Central memory CD8-positive, alpha-beta T cell (primary cell): ENCODE measurements at regions not wholly inside any gene's neighbourhood (a gene's known extent, or its start where the extent isn't known, plus 50 kb on each side); places are given as distances from the start of the nearest gene placed in this dataset.

Experiments
- ATAC-seq: fragments of 150-1000 bp; cut with Tn5 transposase; replicated peaks from 2 replicates; pipeline ENCODE4 v1.10.0; 2022; ENCODE audit warnings: mild to moderate bottlenecking, moderate FRiP score, moderate number of reproducible peaks; ENCODE audit not compliant: poor library complexity, severe bottlenecking; ENCODE audit errors: extremely low read depth
- DNase-seq, 2 donors: peaks; one replicate each; pipeline ENCODE4 v3.0.0; 2021; ENCODE audit warnings: low spot score in 2 of 2
- H3K27ac Mint-ChIP-seq: one replicate; pipeline ENCODE4 v1.8.0; 2022; ENCODE audit warnings: low read depth, mild to moderate bottlenecking, moderate library complexity, mixed read lengths
- H3K27me3 Mint-ChIP-seq: one replicate; pipeline ENCODE4 v1.8.0; 2022; ENCODE audit warnings: mixed read lengths
- H3K36me3 Mint-ChIP-seq: one replicate; pipeline ENCODE4 v1.8.0; 2022; ENCODE audit warnings: mild to moderate bottlenecking, moderate library complexity, mixed read lengths; ENCODE audit not compliant: insufficient read depth
- H3K4me1 Mint-ChIP-seq: one replicate; pipeline ENCODE4 v1.8.0; 2022; ENCODE audit warnings: mixed read lengths
- H3K4me3 Mint-ChIP-seq: one replicate; pipeline ENCODE4 v1.8.0; 2022; ENCODE audit warnings: mild to moderate bottlenecking, moderate library complexity, mixed read lengths
- H3K9me3 Mint-ChIP-seq: one replicate; pipeline ENCODE4 v1.8.0; 2022; ENCODE audit warnings: mixed read lengths

- DNase-seq (no peak), ATAC-seq (no peak)
- Mint-ChIP-seq H3K36me3 (no peaks in the 10 kb centered on the region), H3K27me3 (no peaks in the 10 kb centered on the region), H3K4me3 (no peak overlapping the region), H3K4me1 (no peaks in the 10 kb centered on the region), H3K9me3 (peaks cover 19% of the 10 kb centered on the region), H3K27ac (no peak overlapping the region)
These were observed 54.1 kb downstream of the C1QL2 start for GRCh38 chr2:119104414-119104813.

- Mint-ChIP-seq H3K36me3 (no peaks in the 10 kb centered on the region), H3K27ac (no peak overlapping the region), H3K4me1 (no peaks in the 10 kb centered on the region), H3K9me3 (peaks cover 24% of the 10 kb centered on the region), H3K4me3 (no peak overlapping the region), H3K27me3 (no peaks in the 10 kb centered on the region)
- ATAC-seq (no peak), DNase-seq (no peak)
These were observed 55.6 kb downstream of the C1QL2 start for GRCh38 chr2:119102964-119103363.

GRCh38 chr2:119088416-119088815 lies 70.1 kb downstream of the C1QL2 start:
- no peak for ATAC-seq
- H3K36me3 Mint-ChIP-seq = peaks cover 2% of the 10 kb centered on the region
- peaks cover 14% of the 10 kb centered on the region for H3K27me3 Mint-ChIP-seq
- no peaks in the 10 kb centered on the region for H3K4me1 Mint-ChIP-seq
- DNase-seq = no peak
- H3K27ac Mint-ChIP-seq = no peak overlapping the region
- no peak overlapping the region for H3K4me3 Mint-ChIP-seq
- no peaks in the 10 kb centered on the region for H3K9me3 Mint-ChIP-seq

- no peaks in the 10 kb centered on the region for H3K9me3 Mint-ChIP-seq
- ATAC-seq = no peak
- no peak overlapping the region for H3K4me3 Mint-ChIP-seq
- DNase-seq = no peak
- H3K27me3 Mint-ChIP-seq = peaks cover 14% of the 10 kb centered on the region
- H3K27ac Mint-ChIP-seq = no peak overlapping the region
- no peaks in the 10 kb centered on the region for H3K4me1 Mint-ChIP-seq
- peaks cover 2% of the 10 kb centered on the region for H3K36me3 Mint-ChIP-seq
These were observed 72.2 kb downstream of the C1QL2 start for GRCh38 chr2:119086327-119086726.

GRCh38 chr2:119085613-119086012 lies 72.9 kb downstream of the C1QL2 start:
- Mint-ChIP-seq H3K27ac (no peak overlapping the region), H3K9me3 (no peaks in the 10 kb centered on the region)
- ATAC-seq = no peak

GRCh38 chr2:119083416-119083815 lies 75.1 kb downstream of the C1QL2 start:
- ATAC-seq = no peak
- no peaks in the 10 kb centered on the region for H3K27me3 Mint-ChIP-seq
- DNase-seq = no peak
- no peak overlapping the region for H3K4me3 Mint-ChIP-seq
- H3K9me3 Mint-ChIP-seq = no peaks in the 10 kb centered on the region
- H3K36me3 Mint-ChIP-seq = no peaks in the 10 kb centered on the region
- no peaks in the 10 kb centered on the region for H3K4me1 Mint-ChIP-seq
- no peak overlapping the region for H3K27ac Mint-ChIP-seq

More at GRCh38 chr2:119085613-119086012, 72.9 kb downstream of the C1QL2 start:
- Mint-ChIP-seq H3K4me1 (no peaks in the 10 kb centered on the region), H3K4me3 (no peak overlapping the region), H3K36me3 (peaks cover 2% of the 10 kb centered on the region), H3K27me3 (peaks cover 9% of the 10 kb centered on the region)
- DNase-seq = no peak

- Mint-ChIP-seq H3K9me3 (no peaks in the 10 kb centered on the region), H3K36me3 (no peaks in the 10 kb centered on the region), H3K4me3 (no peak overlapping the region), H3K27me3 (no peaks in the 10 kb centered on the region), H3K27ac (no peak overlapping the region), H3K4me1 (no peaks in the 10 kb centered on the region)
- no peak for DNase-seq
- ATAC-seq = no peak
These were observed 75.6 kb downstream of the C1QL2 start for GRCh38 chr2:119082821-119083400.

- DNase-seq = no peak
- ATAC-seq = no peak
- Mint-ChIP-seq H3K9me3 (no peaks in the 10 kb centered on the region), H3K4me1 (no peaks in the 10 kb centered on the region), H3K4me3 (no peak overlapping the region), H3K27ac (no peak overlapping the region), H3K27me3 (peaks cover 10% of the 10 kb centered on the region), H3K36me3 (no peaks in the 10 kb centered on the region)
These were observed 79.8 kb downstream of the C1QL2 start for GRCh38 chr2:119078796-119079195.

GRCh38 chr2:119076713-119077112 lies 81.8 kb downstream of the C1QL2 start:
- peaks cover 10% of the 10 kb centered on the region for H3K27me3 Mint-ChIP-seq
- H3K9me3 Mint-ChIP-seq = no peaks in the 10 kb centered on the region
- H3K27ac Mint-ChIP-seq = no peak overlapping the region
- H3K4me1 Mint-ChIP-seq = no peaks in the 10 kb centered on the region
- H3K36me3 Mint-ChIP-seq = no peaks in the 10 kb centered on the region
- no peak overlapping the region for H3K4me3 Mint-ChIP-seq
- no peak for ATAC-seq
- no peak for DNase-seq

- H3K9me3 Mint-ChIP-seq = no peaks in the 10 kb centered on the region
- peaks cover 10% of the 10 kb centered on the region for H3K27me3 Mint-ChIP-seq
- ATAC-seq (no peak), DNase-seq (no peak)
- H3K4me3 Mint-ChIP-seq = no peak overlapping the region
- H3K36me3 Mint-ChIP-seq = no peaks in the 10 kb centered on the region
- no peak overlapping the region for H3K27ac Mint-ChIP-seq
- H3K4me1 Mint-ChIP-seq = no peaks in the 10 kb centered on the region
These were observed 85.3 kb downstream of the C1QL2 start for GRCh38 chr2:119073213-119073612.

- DNase-seq = no peak
- Mint-ChIP-seq H3K27ac (no peak overlapping the region), H3K27me3 (peaks cover 9% of the 10 kb centered on the region), H3K9me3 (no peaks in the 10 kb centered on the region), H3K4me1 (no peaks in the 10 kb centered on the region), H3K4me3 (no peak overlapping the region), H3K36me3 (no peaks in the 10 kb centered on the region)
- ATAC-seq = no peak
These were observed 87.1 kb downstream of the C1QL2 start for GRCh38 chr2:119071476-119071875.

- ATAC-seq = no peak
- H3K27me3 Mint-ChIP-seq = no peaks in the 10 kb centered on the region
- no peaks in the 10 kb centered on the region for H3K36me3 Mint-ChIP-seq
- no peaks in the 10 kb centered on the region for H3K9me3 Mint-ChIP-seq
- H3K4me1 Mint-ChIP-seq = no peaks in the 10 kb centered on the region
- H3K4me3 Mint-ChIP-seq = no peak overlapping the region
- DNase-seq = no peak
- no peak overlapping the region for H3K27ac Mint-ChIP-seq
These were observed 88.8 kb downstream of the C1QL2 start for GRCh38 chr2:119069781-119070180.

- Mint-ChIP-seq H3K4me3 (no peak overlapping the region), H3K27me3 (no peaks in the 10 kb centered on the region), H3K9me3 (no peaks in the 10 kb centered on the region), H3K27ac (no peak overlapping the region), H3K36me3 (no peaks in the 10 kb centered on the region), H3K4me1 (no peaks in the 10 kb centered on the region)
- DNase-seq (no peak), ATAC-seq (no peak)
These were observed 90.3 kb downstream of the C1QL2 start for GRCh38 chr2:119068154-119068725.
